ENCODE measurements at regions not wholly inside any gene's neighbourhood (a gene's known extent, or its start where the extent isn't known, plus 50 kb on each side); places are given as distances from the start of the nearest gene placed in this dataset.
A peak's percentile ranks its signal among the peaks of the same experiment; 100 is the strongest.

- no peaks in the 10 kb centered on the region for H3K36me3 Mint-ChIP-seq (ENCODE audit: low read depth, unreplicated experiment)
- no peaks in the 10 kb centered on the region for H3K4me1 ChIP-seq (ENCODE audit: insufficient read depth, low read length)
- TF ChIP-seq EZH2 (IDR thresholded peaks at IDR 0.05; ENCODE audit: insufficient read depth, low read length) = no peak
- TF ChIP-seq, protein P1, sequence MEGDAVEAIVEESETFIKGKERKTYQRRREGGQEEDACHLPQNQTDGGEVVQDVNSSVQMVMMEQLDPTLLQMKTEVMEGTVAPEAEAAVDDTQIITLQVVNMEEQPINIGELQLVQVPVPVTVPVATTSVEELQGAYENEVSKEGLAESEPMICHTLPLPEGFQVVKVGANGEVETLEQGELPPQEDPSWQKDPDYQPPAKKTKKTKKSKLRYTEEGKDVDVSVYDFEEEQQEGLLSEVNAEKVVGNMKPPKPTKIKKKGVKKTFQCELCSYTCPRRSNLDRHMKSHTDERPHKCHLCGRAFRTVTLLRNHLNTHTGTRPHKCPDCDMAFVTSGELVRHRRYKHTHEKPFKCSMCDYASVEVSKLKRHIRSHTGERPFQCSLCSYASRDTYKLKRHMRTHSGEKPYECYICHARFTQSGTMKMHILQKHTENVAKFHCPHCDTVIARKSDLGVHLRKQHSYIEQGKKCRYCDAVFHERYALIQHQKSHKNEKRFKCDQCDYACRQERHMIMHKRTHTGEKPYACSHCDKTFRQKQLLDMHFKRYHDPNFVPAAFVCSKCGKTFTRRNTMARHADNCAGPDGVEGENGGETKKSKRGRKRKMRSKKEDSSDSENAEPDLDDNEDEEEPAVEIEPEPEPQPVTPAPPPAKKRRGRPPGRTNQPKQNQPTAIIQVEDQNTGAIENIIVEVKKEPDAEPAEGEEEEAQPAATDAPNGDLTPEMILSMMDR (IDR thresholded peaks at IDR 0.05; ENCODE audit: insufficient read depth, low read depth, low read length) = no peak
- no peak overlapping the region for H3K9ac ChIP-seq (ENCODE audit: low read length)
- no peak overlapping the region for H2AFZ ChIP-seq (ENCODE audit: low read depth, low read length)
- peaks cover 12% of the 10 kb centered on the region for H3K27me3 Mint-ChIP-seq (ENCODE audit: low read depth, unreplicated experiment)
- no peaks in the 10 kb centered on the region for H4K20me1 ChIP-seq (ENCODE audit: insufficient read depth, low read length)
- DNase-seq (ENCODE audit: low read depth) = no peak
- no peaks in the 10 kb centered on the region for H3K36me3 ChIP-seq (ENCODE audit: insufficient read depth, low read length)
- no peak overlapping the region for H3K4me3 ChIP-seq (ENCODE audit: insufficient read depth, low read depth, low read length)
- H3K79me2 ChIP-seq (ENCODE audit: insufficient read depth, low read length) = no peaks in the 10 kb centered on the region
- no peak for FAIRE-seq
- no peak overlapping the region for H3K4me2 ChIP-seq (ENCODE audit: low read length)
- H3K27me3 ChIP-seq (ENCODE audit: insufficient read depth, low read length) = no peaks in the 10 kb centered on the region
- no peak overlapping the region for H3K27ac Mint-ChIP-seq (ENCODE audit: unreplicated experiment)
- no peak overlapping the region for H3K27ac ChIP-seq (ENCODE audit: low read depth, low read length)
- H3K4me1 Mint-ChIP-seq (ENCODE audit: low read depth, unreplicated experiment) = no peaks in the 10 kb centered on the region
- no peak overlapping the region for H3K4me3 Mint-ChIP-seq (ENCODE audit: unreplicated experiment)
- H3K9me3 ChIP-seq (ENCODE audit: insufficient read depth, low read depth, low read length) = no peaks in the 10 kb centered on the region
- no peaks in the 10 kb centered on the region for H3K9me3 Mint-ChIP-seq (ENCODE audit: unreplicated experiment)
These were observed 265.8 kb upstream of the SLC14A2 start for GRCh38 chr18:45349467-45349866.

GRCh38 chr18:45350404-45351156 is 264.7 kb upstream of the SLC14A2 start:
- Histone ChIP-seq H3K9ac (ENCODE audit: low read length) (no peak overlapping the region), H3K79me2 (ENCODE audit: insufficient read depth, low read length) (no peaks in the 10 kb centered on the region), H3K27ac (ENCODE audit: low read depth, low read length) (no peak overlapping the region), H4K20me1 (ENCODE audit: insufficient read depth, low read length) (no peaks in the 10 kb centered on the region), H2AFZ (ENCODE audit: low read depth, low read length) (no peak overlapping the region), H3K4me1 (ENCODE audit: insufficient read depth, low read length) (no peaks in the 10 kb centered on the region), H3K9me3 (ENCODE audit: insufficient read depth, low read depth, low read length) (no peaks in the 10 kb centered on the region), H3K27me3 (ENCODE audit: insufficient read depth, low read length) (no peaks in the 10 kb centered on the region), H3K4me3 (ENCODE audit: insufficient read depth, low read depth, low read length) (no peak overlapping the region), H3K36me3 (ENCODE audit: insufficient read depth, low read length) (no peaks in the 10 kb centered on the region), H3K4me2 (ENCODE audit: low read length) (no peak overlapping the region)
- Mint-ChIP-seq H3K9me3 (ENCODE audit: unreplicated experiment) (no peaks in the 10 kb centered on the region), H3K36me3 (ENCODE audit: low read depth, unreplicated experiment) (no peaks in the 10 kb centered on the region), H3K27ac (ENCODE audit: unreplicated experiment) (no peak overlapping the region), H3K27me3 (ENCODE audit: low read depth, unreplicated experiment) (peaks cover 12% of the 10 kb centered on the region), H3K4me3 (ENCODE audit: unreplicated experiment) (no peak overlapping the region), H3K4me1 (ENCODE audit: low read depth, unreplicated experiment) (no peaks in the 10 kb centered on the region)
- FAIRE-seq (peak; percentile 47), DNase-seq (ENCODE audit: low read depth) (no peak)
- TF ChIP-seq, protein P1 (IDR thresholded peaks at IDR 0.05; ENCODE audit: insufficient read depth, low read depth, low read length) = no peak
- no peak for TF ChIP-seq EZH2 (IDR thresholded peaks at IDR 0.05; ENCODE audit: insufficient read depth, low read length)

- Histone ChIP-seq H3K4me3 (ENCODE audit: insufficient read depth, low read depth, low read length) (no peak overlapping the region), H3K4me1 (ENCODE audit: insufficient read depth, low read length) (peaks cover 7% of the 10 kb centered on the region), H3K27ac (ENCODE audit: low read depth, low read length) (no peak overlapping the region), H4K20me1 (ENCODE audit: insufficient read depth, low read length) (no peaks in the 10 kb centered on the region), H3K36me3 (ENCODE audit: insufficient read depth, low read length) (no peaks in the 10 kb centered on the region), H3K79me2 (ENCODE audit: insufficient read depth, low read length) (no peaks in the 10 kb centered on the region), H3K9ac (ENCODE audit: low read length) (no peak overlapping the region), H2AFZ (ENCODE audit: low read depth, low read length) (no peak overlapping the region), H3K9me3 (ENCODE audit: insufficient read depth, low read depth, low read length) (no peaks in the 10 kb centered on the region), H3K27me3 (ENCODE audit: insufficient read depth, low read length) (no peaks in the 10 kb centered on the region), H3K4me2 (ENCODE audit: low read length) (no peak overlapping the region)
- no peak for FAIRE-seq
- no peaks in the 10 kb centered on the region for H3K4me1 Mint-ChIP-seq (ENCODE audit: low read depth, unreplicated experiment)
- TF ChIP-seq, protein P1 (IDR thresholded peaks at IDR 0.05; ENCODE audit: insufficient read depth, low read depth, low read length) = no peak
- TF ChIP-seq EZH2 (IDR thresholded peaks at IDR 0.05; ENCODE audit: insufficient read depth, low read length) = no peak
- DNase-seq (ENCODE audit: low read depth) = no peak
- peaks cover 19% of the 10 kb centered on the region for H3K27me3 Mint-ChIP-seq (ENCODE audit: low read depth, unreplicated experiment)
- no peaks in the 10 kb centered on the region for H3K36me3 Mint-ChIP-seq (ENCODE audit: low read depth, unreplicated experiment)
- no peak overlapping the region for H3K27ac Mint-ChIP-seq (ENCODE audit: unreplicated experiment)
- H3K9me3 Mint-ChIP-seq (ENCODE audit: unreplicated experiment) = no peaks in the 10 kb centered on the region
- H3K4me3 Mint-ChIP-seq (ENCODE audit: unreplicated experiment) = no peak overlapping the region
These were observed 262.4 kb upstream of the SLC14A2 start for GRCh38 chr18:45352874-45353273.

All from astrocyte (in vitro differentiated cells and primary cell).